ENCODE measurements at regions not wholly inside any gene's neighbourhood (a gene's known extent, or its start where the extent isn't known, plus 50 kb on each side); places are given as distances from the start of the nearest gene placed in this dataset.

GRCh38 chr18:54743605-54743995, 84.7 kb upstream of the RAB27B start:
- H3K4me3 ChIP-seq (replicated peaks in 1 of 4; ENCODE audit: control extremely low read depth in 1 of 4, insufficient read depth in 1 of 4, low read depth in 3 of 4, low read length in 4 of 4), result no peak overlapping the region
- H3K4me2 ChIP-seq (ENCODE audit: extremely low read depth, insufficient read depth, low read length), result no peak overlapping the region
- DNase-seq (ENCODE audit: low read depth in 2 of 2), result no peak
- H4K20me1 ChIP-seq (ENCODE audit: control insufficient read depth, extremely low read depth, insufficient read depth, low read length), result no peaks in the 10 kb centered on the region
- no peak for TF ChIP-seq EZH2 (IDR thresholded peaks at IDR 0.05; ENCODE audit: low read length, missing control alignments)
- TF ChIP-seq CTCF (conservative IDR thresholded peaks at IDR 0.05 in 1 of 2, IDR thresholded peaks at IDR 0.05 in 1 of 2; ENCODE audit: low read depth in 1 of 2, low read length in 2 of 2), result no peak
- H3K9me3 ChIP-seq (ENCODE audit: control insufficient read depth, insufficient read depth, low read depth, low read length), result no peaks in the 10 kb centered on the region
- H3K79me2 ChIP-seq (ENCODE audit: control insufficient read depth, insufficient read depth, low read length), result no peaks in the 10 kb centered on the region
- no peak overlapping the region for H2AFZ ChIP-seq (ENCODE audit: low read length)
- no peaks in the 10 kb centered on the region for H3K27me3 ChIP-seq (ENCODE audit: control insufficient read depth, insufficient read depth, low read length)
- no peak overlapping the region for H3K9ac ChIP-seq (ENCODE audit: insufficient read depth, low read length)
- no peak overlapping the region for H3K27ac ChIP-seq (ENCODE audit: insufficient read depth, low read length)
- H3K36me3 ChIP-seq (ENCODE audit: control insufficient read depth, insufficient read depth, low read length), result no peaks in the 10 kb centered on the region
- peaks cover 10% of the 10 kb centered on the region for H3K4me1 ChIP-seq (ENCODE audit: control insufficient read depth, extremely low read depth, insufficient read depth, low read length)

- Histone ChIP-seq H3K9me3 (ENCODE audit: control insufficient read depth, insufficient read depth, low read depth, low read length) (no peaks in the 10 kb centered on the region), H3K4me1 (ENCODE audit: control insufficient read depth, extremely low read depth, insufficient read depth, low read length) (no peaks in the 10 kb centered on the region), H4K20me1 (ENCODE audit: control insufficient read depth, extremely low read depth, insufficient read depth, low read length) (no peaks in the 10 kb centered on the region), H3K4me3 (replicated peaks in 1 of 4; ENCODE audit: control extremely low read depth in 1 of 4, insufficient read depth in 1 of 4, low read depth in 3 of 4, low read length in 4 of 4) (no peak overlapping the region), H3K9ac (ENCODE audit: insufficient read depth, low read length) (no peak overlapping the region), H3K36me3 (ENCODE audit: control insufficient read depth, insufficient read depth, low read length) (no peaks in the 10 kb centered on the region), H3K27me3 (ENCODE audit: control insufficient read depth, insufficient read depth, low read length) (no peaks in the 10 kb centered on the region), H3K4me2 (ENCODE audit: extremely low read depth, insufficient read depth, low read length) (no peak overlapping the region), H2AFZ (ENCODE audit: low read length) (no peak overlapping the region), H3K27ac (ENCODE audit: insufficient read depth, low read length) (no peak overlapping the region), H3K79me2 (ENCODE audit: control insufficient read depth, insufficient read depth, low read length) (no peaks in the 10 kb centered on the region)
- DNase-seq (ENCODE audit: low read depth in 2 of 2), result no peak
- TF ChIP-seq CTCF (conservative IDR thresholded peaks at IDR 0.05 in 1 of 2, IDR thresholded peaks at IDR 0.05 in 1 of 2; ENCODE audit: low read depth in 1 of 2, low read length in 2 of 2) (no peak), EZH2 (IDR thresholded peaks at IDR 0.05; ENCODE audit: low read length, missing control alignments) (no peak)
Measured at GRCh38 chr18:54749291-54749690, 79.0 kb upstream of the RAB27B start.

GRCh38 chr18:54750350-54750749, 77.9 kb upstream of the RAB27B start:
- no peak overlapping the region for H2AFZ ChIP-seq (ENCODE audit: low read length)
- no peak for TF ChIP-seq CTCF (conservative IDR thresholded peaks at IDR 0.05 in 1 of 2, IDR thresholded peaks at IDR 0.05 in 1 of 2; ENCODE audit: low read depth in 1 of 2, low read length in 2 of 2)
- TF ChIP-seq EZH2 (IDR thresholded peaks at IDR 0.05; ENCODE audit: low read length, missing control alignments), result no peak
- H3K27ac ChIP-seq (ENCODE audit: insufficient read depth, low read length), result no peak overlapping the region
- H4K20me1 ChIP-seq (ENCODE audit: control insufficient read depth, extremely low read depth, insufficient read depth, low read length), result no peaks in the 10 kb centered on the region
- H3K4me1 ChIP-seq (ENCODE audit: control insufficient read depth, extremely low read depth, insufficient read depth, low read length), result no peaks in the 10 kb centered on the region
- no peak overlapping the region for H3K4me2 ChIP-seq (ENCODE audit: extremely low read depth, insufficient read depth, low read length)
- no peaks in the 10 kb centered on the region for H3K9me3 ChIP-seq (ENCODE audit: control insufficient read depth, insufficient read depth, low read depth, low read length)
- H3K27me3 ChIP-seq (ENCODE audit: control insufficient read depth, insufficient read depth, low read length), result no peaks in the 10 kb centered on the region
- no peaks in the 10 kb centered on the region for H3K36me3 ChIP-seq (ENCODE audit: control insufficient read depth, insufficient read depth, low read length)
- no peak for DNase-seq (ENCODE audit: low read depth in 2 of 2)
- no peak overlapping the region for H3K9ac ChIP-seq (ENCODE audit: insufficient read depth, low read length)
- H3K4me3 ChIP-seq (replicated peaks in 1 of 4; ENCODE audit: control extremely low read depth in 1 of 4, insufficient read depth in 1 of 4, low read depth in 3 of 4, low read length in 4 of 4), result no peak overlapping the region
- no peaks in the 10 kb centered on the region for H3K79me2 ChIP-seq (ENCODE audit: control insufficient read depth, insufficient read depth, low read length)

Measured in fibroblast of lung (primary cell).